ENCODE measurements at regions not wholly inside any gene's neighbourhood (a gene's known extent, or its start where the extent isn't known, plus 50 kb on each side); places are given as distances from the start of the nearest gene placed in this dataset.

- peaks cover 9% of the 10 kb centered on the region for H3K9me3 Mint-ChIP-seq
- DNase-seq (no peak), ATAC-seq (no peak)
- H3K27ac Mint-ChIP-seq, result no peak overlapping the region
- no peaks in the 10 kb centered on the region for H3K27me3 Mint-ChIP-seq
- H3K4me1 Mint-ChIP-seq (ENCODE audit: low read depth), result no peaks in the 10 kb centered on the region
- no peaks in the 10 kb centered on the region for H3K36me3 Mint-ChIP-seq (ENCODE audit: low read depth)
- CTCF ChIA-PET, result no interaction called here
- intact Hi-C loops (cut with micrococcal nuclease), result no loop called here
- TF ChIP-seq CTCF (IDR thresholded peaks at IDR 0.05), result no peak
- H3K4me3 Mint-ChIP-seq, result no peak overlapping the region
- POLR2A ChIA-PET, result no interaction called here
These were observed 386.6 kb upstream of the LRATD1 start for GRCh38 chr2:14245901-14246300.

GRCh38 chr2:14255135-14255820, 377.2 kb upstream of the LRATD1 start:
- Mint-ChIP-seq H3K36me3 (ENCODE audit: low read depth) (no peaks in the 10 kb centered on the region), H3K4me1 (ENCODE audit: low read depth) (no peaks in the 10 kb centered on the region), H3K27ac (no peak overlapping the region), H3K9me3 (peaks cover 5% of the 10 kb centered on the region), H3K27me3 (no peaks in the 10 kb centered on the region), H3K4me3 (no peak overlapping the region)
- intact Hi-C loops (cut with micrococcal nuclease), result no loop called here
- ATAC-seq, result no peak
- DNase-seq, result no peak
- no peak for TF ChIP-seq CTCF (IDR thresholded peaks at IDR 0.05)
- CTCF ChIA-PET, result no interaction called here
- POLR2A ChIA-PET, result no interaction called here

- Mint-ChIP-seq H3K4me3 (no peak overlapping the region), H3K27ac (no peak overlapping the region), H3K9me3 (peaks cover 5% of the 10 kb centered on the region), H3K4me1 (ENCODE audit: low read depth) (no peaks in the 10 kb centered on the region), H3K27me3 (no peaks in the 10 kb centered on the region), H3K36me3 (ENCODE audit: low read depth) (no peaks in the 10 kb centered on the region)
- ChIA-PET POLR2A (no interaction called here), CTCF (no interaction called here)
- DNase-seq (no peak), ATAC-seq (no peak)
- no peak for TF ChIP-seq CTCF (IDR thresholded peaks at IDR 0.05)
- intact Hi-C loops (cut with micrococcal nuclease), result no loop called here
These were observed 375.6 kb upstream of the LRATD1 start for GRCh38 chr2:14256890-14257289.

- Mint-ChIP-seq H3K4me3 (no peak overlapping the region), H3K27ac (no peak overlapping the region), H3K4me1 (ENCODE audit: low read depth) (no peaks in the 10 kb centered on the region), H3K27me3 (no peaks in the 10 kb centered on the region), H3K9me3 (peaks cover 3% of the 10 kb centered on the region), H3K36me3 (ENCODE audit: low read depth) (no peaks in the 10 kb centered on the region)
- ATAC-seq (no peak), DNase-seq (no peak)
- intact Hi-C loops (cut with micrococcal nuclease), result no loop called here
- TF ChIP-seq CTCF (IDR thresholded peaks at IDR 0.05), result no peak
- POLR2A ChIA-PET, result no interaction called here
- CTCF ChIA-PET, result no interaction called here
These were observed 374.6 kb upstream of the LRATD1 start for GRCh38 chr2:14257801-14258507.

GRCh38 chr2:14261771-14262170, 370.7 kb upstream of the LRATD1 start:
- no peak for ATAC-seq
- no peak overlapping the region for H3K27ac Mint-ChIP-seq
- no peak overlapping the region for H3K4me3 Mint-ChIP-seq
- no peak for TF ChIP-seq CTCF (IDR thresholded peaks at IDR 0.05)
- ChIA-PET CTCF (no interaction called here), POLR2A (interaction anchor here (0.6 kb wide), 1 partner anchor 1466 kb away, joined by 4 read pairs; no protein-coding TSS in a partner anchor)
- H3K36me3 Mint-ChIP-seq (ENCODE audit: low read depth), result no peaks in the 10 kb centered on the region
- no peaks in the 10 kb centered on the region for H3K27me3 Mint-ChIP-seq
- no peaks in the 10 kb centered on the region for H3K4me1 Mint-ChIP-seq (ENCODE audit: low read depth)
- intact Hi-C loops (cut with micrococcal nuclease), result no loop called here
- peaks cover 3% of the 10 kb centered on the region for H3K9me3 Mint-ChIP-seq
- no peak for DNase-seq

Measured in activated CD8-positive, alpha-beta T cell treated with anti-CD3 and anti-CD28 coated beads for 36 hours (primary cell).